GM19463 (cell line): ENCODE measurements at regions not wholly inside any gene's neighbourhood (a gene's known extent, or its start where the extent isn't known, plus 50 kb on each side); places are given as distances from the start of the nearest gene placed in this dataset.

Source experiments
- ATAC-seq: cut with Tn5 transposase; IDR thresholded peaks from one replicate; pipeline ENCODE4 v1.9.1; 2021; ENCODE audit warnings: mild to moderate bottlenecking, moderate library complexity; ENCODE audit not compliant: unreplicated experiment

DNA sequence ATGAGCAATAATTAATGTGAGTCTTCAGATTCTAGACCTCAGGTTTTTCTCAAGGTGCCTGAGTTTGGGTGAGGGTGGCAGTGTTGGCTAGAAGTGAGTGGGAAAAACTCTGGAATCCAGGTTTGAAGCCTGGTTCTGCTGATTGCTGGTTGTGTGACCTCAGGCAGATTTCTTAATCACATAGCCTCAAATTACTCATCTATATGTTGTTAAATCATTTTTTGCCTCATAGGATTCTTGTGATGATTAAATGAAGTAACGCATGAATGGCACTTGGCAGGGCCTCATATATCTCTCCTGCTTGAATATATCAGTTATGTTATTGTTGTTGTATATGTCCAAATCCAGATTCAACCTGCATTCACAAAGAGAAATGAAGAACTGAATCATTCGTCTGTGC lies 60.5 kb downstream of the NR2F2 start:
- ATAC-seq: no peak

DNA sequence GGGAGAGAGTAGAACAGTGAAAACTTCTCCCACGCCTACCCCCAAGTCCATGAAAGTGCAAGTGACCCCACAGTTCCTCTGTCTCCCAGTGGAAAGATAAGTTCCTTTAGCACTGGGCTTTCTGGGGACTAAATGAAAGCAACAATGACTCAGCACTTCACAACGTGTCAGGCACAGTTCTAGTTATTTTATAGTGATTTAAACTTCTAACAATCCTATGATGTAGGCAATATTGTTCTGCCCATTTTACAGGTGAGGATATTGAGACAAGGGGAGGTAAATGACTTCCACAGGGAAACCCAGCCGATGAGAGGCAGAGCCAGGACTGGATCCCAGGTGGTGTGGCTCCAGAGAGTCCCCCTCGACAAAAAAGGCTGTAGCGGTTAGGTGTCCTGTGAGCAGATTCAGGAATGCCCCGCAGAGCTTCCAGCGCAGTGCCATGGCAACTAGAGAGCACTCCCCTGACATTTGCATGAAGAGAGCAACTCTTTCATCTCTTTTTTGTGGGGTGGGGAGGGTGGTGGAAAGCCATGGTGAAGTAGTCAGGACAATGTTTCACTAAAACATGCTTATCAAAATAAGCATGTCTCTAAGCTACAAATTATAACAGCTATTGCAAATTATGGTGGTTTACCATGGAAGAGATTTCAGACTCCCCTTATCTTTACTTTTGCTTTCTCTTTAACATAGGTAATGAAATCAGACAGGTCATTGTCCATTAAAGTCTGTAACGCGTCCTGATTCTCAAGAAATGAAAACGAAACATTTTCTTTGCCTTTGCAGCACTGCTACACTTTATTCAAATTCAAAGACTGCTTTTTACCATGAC lies 62.1 kb downstream of the NR2F2 start:
- ATAC-seq: peak; percentile 69

DNA sequence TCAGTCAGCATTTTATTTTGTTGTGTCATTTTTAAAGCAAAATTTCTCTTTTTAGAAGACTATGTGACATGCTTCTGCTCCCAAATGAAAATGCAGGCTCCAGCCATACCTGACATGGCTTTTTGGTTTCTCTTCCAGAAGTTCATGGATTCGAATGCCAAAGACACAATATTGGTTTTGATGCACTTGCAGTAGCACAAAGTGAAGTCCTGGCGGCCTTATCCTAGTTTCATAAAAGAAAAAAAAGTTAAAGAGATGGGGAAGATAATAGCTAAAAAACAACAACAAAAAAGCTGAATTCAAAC lies 62.7 kb downstream of the NR2F2 start:
- ATAC-seq: no peak

DNA sequence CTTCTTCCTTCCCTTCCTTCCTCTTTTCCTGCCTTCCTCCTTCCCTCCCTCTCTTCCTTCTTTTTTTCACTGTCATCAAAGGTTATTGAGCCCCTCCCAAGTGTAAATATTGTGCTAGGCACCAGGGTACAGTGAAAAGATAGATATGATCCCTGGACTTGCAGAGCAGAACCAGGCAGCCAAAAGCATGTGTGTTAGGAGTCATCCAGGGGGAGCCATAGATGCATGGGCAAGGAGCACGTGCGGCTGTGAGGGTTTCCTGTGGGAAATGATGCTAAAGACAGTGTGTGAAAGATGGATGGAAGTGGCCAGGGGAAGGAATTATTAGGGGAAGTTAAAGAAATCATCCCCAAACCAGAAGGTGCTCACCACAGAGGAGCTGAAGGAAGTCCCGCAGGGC lies 65.2 kb downstream of the NR2F2 start:
- ATAC-seq: no peak

DNA sequence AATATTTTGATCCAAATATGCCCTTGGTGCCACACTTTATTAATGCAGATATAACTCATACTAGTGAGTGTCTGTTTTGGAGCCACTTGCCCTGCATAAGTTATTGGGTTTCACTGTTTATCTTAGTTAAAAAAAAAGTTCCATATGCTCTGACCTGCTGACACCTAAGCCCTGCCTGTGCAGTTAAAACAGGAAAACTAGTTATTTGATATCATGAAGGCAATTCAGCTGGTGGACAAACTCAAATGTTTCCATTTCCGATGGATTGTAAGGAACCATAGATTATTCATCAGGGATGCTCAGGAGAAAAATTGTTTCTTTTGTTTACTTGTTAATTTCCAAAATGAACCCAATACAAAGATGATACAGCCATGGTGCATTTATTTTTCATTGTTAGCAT lies 68.3 kb downstream of the NR2F2 start:
- ATAC-seq: no peak

DNA sequence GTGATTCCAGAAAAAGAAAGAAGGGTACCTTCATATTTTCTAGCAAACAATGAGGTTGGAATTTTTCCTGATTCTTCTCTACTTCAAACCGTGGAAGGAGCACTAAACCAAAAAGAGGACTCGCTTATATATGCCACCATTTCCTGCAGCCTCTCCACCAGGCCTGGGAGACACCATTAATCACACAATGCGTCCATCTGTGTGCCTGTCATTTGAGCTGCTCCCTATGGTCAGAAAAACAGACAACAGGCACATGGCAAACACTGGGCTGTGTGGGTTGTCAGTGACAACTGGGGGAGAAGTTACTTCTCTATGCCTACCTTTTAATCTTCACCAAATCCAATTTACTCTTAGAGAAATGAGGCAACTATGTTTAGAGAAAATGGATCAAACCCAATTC lies 71.9 kb downstream of the NR2F2 start:
- ATAC-seq: no peak

DNA sequence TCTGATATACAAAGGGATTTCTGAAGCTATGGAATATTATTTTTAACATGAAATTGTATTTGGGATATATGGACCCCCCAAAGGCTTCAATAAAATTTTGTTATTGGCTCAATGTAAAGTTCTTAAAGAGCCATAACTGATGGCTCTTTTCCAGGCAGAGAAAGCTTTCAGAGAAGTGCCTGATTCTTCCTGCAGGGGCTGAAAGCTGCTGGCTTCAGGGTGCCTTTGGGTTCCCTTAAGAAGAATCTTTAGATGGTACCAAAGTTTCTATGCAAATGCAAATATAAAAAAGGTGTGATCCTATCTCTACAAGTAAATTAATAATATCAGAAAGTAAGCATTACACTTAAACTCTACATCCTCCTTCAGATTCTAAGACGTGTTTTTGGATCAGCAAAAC lies 72.6 kb downstream of the NR2F2 start:
- ATAC-seq: no peak

DNA sequence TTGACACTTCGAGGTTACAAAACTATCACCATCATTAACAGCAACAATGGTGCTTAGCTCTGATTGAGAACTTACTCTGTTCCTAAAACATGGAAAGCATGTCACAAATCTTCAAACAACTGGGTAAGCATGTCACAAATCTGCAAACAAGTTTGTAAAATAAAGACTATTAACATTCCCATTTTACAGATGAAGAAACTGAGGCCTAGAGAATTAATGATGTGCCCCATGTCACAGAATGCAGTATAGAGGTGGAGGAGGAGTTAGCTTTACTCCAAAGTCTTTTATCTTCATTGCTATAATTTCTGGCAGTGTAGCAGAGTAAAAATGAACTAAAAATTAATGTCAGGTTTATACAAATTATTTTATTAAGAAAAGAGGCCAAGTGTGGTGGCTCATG lies 73.4 kb downstream of the NR2F2 start:
- no peak for ATAC-seq

DNA sequence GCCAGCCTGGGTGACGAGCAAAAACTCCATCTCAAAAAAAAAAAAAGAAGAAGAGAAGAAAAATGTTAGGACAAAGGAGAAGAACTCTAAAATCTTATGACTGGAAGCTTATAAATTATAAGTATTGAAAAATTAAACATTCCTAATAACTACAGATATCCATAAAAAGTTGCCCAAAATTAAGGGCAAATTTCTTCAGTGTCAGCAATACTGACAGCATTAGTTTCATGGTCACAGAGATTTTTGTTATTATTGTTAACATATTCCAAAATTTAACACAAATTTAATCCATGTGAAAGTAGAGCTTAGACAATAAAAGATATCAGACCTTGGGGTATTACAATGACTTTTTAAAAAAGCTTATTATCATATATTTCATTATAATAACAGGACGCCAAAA lies 74.1 kb downstream of the NR2F2 start:
- ATAC-seq: no peak

DNA sequence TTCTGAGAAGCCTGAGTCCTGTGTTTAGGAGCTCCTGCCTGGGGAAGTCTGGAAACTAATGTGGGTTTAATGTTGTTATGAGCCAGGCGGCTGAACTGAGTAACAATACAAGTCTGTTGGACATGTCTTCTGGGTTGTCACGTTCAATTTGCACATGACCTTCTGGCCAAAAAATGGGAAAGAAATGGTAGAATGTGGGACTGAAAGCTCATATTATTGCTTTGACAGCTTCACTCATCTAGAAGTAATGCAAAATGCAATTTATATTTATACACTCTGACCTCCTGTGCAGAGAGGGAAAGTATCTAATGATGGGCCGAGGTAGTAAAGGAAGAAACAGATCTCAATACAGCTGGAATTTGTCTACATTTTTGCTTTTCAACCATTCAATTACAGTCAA lies 75.8 kb downstream of the NR2F2 start:
- ATAC-seq: no peak

DNA sequence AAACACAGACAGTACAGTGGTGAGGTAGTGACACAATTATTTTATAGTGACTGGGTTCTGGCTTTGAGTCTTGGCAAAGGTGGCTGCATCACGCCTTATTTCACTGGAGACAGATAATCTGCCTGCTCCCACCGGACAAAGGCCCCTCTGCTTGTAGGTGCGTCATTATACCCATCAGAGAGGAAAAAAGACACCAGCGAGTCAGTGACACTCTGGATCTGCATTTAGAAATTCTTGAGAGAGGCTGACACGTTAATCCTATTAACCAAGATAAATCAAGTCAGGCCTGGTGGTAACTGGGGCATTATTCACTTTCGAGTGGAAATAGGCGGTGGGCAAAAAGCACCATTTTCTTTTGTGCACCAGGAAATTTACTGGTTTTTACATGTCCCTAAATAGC lies 76.2 kb downstream of the NR2F2 start:
- no peak for ATAC-seq

DNA sequence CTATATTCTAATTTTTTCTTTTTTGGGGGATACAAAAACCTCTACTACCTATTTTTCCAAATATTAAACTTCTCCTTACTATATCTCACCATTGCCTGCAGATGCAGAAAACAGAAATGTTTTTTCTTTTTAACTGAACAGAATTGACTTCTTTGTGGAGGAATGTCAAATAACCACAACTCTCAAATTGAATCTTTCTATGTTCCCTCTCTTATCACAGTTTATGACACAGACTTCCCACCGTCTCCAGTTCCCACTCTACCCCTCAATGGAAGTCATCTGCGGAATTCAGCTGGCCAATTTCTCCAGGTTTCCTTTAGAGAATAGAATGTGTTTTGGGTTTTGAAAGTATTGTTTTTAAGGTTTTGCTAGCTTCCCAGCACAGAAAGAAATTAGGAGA lies 77.0 kb downstream of the NR2F2 start:
- no peak for ATAC-seq

DNA sequence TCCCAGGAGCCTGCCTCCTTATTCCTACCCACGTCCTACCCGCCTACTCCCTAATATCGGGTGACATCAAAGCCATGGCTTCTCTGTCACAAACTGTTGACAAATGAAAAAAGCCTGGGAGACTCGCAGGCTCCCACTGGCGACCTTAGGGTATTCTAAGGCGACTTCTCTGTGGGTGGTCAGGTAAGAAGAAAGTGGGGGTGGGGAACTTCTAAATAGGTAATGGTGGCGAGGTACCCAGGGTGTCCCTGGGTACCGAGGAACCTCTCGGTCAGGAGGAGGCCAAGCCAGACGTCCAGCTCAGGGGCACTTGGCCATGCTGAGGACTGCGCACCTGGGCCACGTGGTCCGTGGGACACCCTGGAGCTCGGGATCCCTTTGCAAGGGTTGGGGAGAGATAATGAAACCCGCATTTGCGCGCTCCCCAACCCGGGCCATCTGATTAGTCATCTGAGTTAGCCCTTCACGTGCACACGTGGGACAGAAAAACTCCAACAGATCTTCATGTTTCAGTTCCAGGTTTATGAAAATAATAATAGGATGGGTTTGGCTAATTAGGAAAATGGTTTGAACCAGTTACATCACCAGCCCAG lies 78.2 kb downstream of the NR2F2 start:
- no peak for ATAC-seq

DNA sequence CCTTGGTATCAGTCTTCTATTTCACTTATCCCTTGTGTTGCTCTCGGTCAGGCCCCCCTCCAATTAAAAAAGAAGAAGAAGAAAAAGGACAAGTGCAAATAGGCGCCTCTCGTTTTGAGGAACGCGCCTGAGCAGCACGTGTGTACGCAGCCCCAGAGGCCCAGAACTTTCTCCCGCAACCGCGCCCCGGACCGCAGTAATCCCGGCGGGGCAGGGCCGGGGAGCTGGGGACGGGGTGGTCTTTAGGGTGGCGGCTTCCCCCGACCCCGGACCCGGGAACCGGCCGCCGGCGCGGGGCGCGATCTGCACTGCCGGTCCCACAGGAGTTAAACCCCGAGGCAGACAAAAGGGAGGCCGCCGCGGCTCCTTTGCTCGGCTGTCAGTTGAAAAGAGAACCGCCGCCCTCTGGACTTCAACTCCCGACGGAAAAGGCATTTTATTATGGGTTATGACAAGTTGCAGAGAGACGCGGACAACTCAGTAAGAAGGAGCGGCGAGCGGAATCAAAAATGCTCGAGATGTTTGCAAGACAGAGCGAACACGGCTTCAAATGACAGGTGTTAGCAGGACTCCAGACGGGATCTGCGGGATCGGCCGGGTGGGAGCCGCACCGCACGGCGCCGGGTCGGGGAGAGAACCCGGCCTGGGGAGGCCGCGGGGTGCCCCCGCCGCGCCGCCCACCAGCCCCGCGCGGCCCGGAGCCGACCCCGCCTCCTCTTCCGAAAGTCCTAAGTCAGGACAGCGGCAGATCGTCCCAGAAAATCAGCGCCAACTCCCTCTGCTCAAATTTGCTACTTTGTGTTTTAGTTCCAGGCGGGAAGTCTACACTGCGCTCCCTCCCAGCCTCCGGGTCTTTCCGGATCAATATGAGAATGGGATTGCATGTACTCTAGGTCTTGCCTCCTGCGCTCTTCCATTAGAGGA lies 79.0 kb downstream of the NR2F2 start:
- no peak for ATAC-seq

DNA sequence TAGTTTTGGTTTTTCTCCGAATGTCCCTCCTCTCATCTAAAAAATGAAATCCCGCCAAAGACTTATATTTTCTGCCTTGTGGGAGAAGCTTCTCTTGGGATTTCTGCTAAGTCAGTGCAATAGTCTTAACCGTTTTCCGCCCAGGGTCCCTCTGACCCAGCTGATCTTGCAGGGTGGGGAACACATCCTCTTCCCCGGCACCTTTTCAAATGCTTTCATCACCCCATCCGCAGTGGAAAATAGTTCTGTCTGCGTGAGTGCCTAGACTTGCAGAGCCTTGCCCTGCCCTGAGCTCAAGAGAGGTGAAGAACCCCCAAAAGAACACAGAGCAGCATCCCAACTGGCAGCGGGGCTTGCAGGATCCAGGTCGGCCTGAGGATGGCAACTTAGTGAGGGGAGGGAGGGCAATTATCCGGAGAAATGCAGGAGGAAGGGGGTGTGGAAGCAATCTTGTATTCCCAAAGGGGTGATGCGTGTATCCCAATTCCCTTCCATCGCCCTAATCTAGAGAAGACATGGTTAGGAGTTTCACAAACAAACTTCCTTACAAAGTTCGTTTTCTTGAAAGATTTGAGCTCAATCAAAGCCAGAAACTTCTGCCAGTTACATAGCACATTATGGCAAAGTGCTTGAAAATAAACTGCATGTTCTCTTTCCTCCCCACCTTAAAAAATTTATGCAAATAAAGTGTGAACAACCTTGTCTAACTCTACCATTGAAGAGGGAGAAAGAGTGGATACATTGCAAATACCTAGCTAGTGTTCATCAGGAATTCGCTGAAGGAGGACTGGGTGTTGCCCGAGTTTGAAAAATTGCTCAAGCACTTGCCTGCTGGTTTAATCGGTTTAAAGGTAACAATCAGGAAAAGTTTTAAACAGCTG lies 79.9 kb downstream of the NR2F2 start:
- ATAC-seq: no peak

DNA sequence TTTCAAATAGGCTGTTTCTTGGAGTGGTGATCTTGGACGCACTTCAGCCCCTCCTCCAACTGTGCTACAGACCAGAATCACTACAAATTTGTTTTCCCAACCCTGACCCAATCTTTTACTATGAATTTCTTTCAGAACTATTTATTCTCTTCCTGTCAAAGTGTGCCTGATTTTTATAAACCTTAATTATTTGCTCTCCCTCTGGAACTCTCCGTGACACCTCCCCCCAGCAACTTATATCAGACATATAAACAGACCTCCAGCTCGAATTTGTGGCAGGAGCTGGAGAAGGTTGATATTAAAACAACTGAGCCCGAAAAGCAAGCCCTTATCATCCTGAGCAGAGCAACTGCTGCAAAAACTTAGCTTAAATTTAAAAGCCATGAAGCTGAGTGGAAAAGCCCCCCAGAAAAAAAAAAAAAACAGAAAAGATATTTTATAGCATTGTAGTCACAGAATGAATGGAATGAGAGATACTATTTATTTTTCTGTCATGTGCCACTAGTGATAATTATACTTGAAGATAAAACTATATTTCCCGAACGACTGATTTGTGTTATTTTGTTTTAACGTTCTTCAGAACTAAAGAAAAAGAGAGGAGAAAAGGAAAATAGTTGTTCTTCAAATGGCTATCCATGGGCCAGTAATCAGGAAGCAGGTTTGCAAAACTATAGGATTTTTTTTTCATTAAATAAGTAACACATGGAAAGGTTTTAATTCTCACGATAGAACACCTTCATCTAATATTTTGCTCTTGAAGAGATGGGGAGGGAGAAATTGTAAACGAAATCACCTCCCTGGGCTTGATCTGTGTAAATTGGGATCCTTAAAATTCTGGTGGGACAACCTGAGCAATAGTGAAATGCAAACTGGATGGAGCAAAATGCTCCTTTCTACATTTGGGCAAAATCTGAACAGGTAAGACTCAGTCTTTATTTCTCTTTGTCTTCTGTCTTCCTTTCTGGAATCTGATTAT lies 80.8 kb downstream of the NR2F2 start:
- ATAC-seq: no peak

DNA sequence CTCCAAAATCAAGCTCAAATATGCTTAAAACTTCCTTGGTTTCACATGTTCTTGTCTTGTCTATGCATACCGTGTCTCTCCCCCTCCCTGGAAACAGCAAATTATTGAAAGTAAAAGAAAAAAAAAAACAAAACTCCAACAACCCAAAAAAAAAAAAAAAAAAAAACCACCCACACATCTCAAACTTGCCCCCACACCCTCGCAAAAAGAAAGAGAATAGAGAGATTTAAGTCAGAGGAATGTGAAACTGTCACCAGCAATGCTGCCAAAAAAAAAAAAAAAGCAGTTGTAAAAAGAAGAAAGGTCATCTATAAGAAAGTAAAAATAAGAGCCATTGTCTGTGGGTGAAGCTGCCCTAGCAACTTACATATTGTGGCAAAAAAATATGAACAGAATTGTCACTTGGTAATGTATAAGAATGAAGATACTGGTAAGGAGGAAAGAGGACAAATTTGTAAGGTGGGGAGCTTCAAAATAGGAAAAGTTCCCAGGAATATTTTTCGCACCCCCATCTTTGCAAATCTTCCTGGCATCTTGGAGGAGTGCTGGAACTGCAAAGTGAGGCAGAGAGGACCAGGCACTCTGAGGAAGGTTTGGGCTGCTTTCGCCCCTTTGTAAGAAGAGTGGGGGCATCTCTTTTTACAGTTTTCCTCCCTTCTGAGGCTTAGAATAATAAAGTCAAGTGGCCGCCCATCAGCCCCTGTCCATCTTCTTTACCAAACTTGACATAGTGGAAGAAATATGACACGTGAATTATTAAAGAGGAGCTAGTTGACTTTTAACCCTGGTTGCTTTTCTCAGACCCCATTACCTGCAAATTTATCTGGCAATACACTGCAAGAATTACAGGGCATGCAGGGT lies 81.8 kb downstream of the NR2F2 start:
- no peak for ATAC-seq

DNA sequence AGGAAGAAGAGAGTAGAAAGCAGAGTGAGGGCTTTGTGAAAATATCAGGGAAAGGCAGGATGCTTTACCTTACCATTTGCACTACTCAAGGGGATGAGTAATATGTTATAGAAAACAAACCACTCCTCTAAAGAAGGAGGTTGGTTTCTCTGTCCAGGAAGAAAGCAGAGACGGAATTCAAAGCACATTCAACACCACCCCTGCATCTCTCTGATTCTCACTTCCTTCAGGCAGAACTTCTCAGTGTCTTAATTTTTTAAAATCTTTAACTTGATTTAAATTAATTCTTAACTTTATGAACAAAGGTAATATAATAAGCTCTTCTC lies 82.4 kb downstream of the NR2F2 start:
- no peak for ATAC-seq

DNA sequence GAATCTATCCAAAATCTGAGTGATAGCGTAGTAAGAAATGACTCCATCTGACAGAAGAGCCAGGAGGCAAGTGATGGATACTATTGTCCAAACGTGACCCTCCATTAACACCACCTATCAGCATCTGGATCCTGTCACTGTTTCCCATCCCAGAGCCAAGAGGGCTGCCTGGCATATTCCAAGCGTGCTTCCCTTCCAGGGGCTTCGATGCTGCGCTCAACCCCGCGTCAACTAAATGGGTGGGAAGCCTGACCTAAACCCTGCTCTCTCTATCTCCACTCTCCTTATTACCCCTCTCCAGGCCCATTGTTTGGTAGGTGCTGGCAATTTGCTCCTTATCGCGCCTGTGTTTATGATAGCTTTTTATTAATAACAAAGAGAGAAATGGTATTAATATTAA lies 83.2 kb downstream of the NR2F2 start:
- no peak for ATAC-seq
